OCI-LY1 (cell line): ENCODE measurements at regions not wholly inside any gene's neighbourhood (a gene's known extent, or its start where the extent isn't known, plus 50 kb on each side); places are given as distances from the start of the nearest gene placed in this dataset.

Source experiments
- CTCF ChIP-seq: fragments of 200-600 bp; sonication (generic), shearing (Covaris generic); IDR thresholded peaks from 2 replicates; pipeline ENCODE4 v1.5.1; 2017; ENCODE audit warnings: mild to moderate bottlenecking, antibody characterized with exemption, low read length, moderate library complexity, mixed read lengths
- EZH2 ChIP-seq: fragments of 200-600 bp; sonication (generic), shearing (Covaris generic); IDR thresholded peaks from 2 replicates; pipeline ENCODE4 v1.8.0; 2017; ENCODE audit warnings: borderline replicate concordance, mixed run types, mild to moderate bottlenecking, antibody characterized with exemption, low read length, moderate library complexity, mixed read lengths

DNA sequence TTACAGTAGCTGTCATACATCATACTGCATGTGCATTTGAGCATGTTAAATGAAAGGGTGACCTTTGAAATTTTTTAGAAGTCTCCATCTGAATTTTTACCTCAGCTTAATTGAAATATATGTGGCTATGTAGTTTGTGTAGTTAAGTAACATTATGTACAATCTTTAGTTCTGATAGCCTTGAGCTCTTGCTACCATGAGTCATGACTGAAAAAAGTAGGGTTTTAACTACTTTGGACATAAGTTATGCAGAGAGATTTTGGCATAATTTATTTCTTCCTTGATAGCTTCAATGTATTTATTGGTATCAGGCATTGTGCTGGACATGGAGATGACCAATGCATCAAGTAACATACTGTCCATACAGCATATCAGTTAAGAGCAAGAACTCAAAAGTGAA lies 376.5 kb upstream of the ZNF717 start:
- TF ChIP-seq CTCF (no peak), EZH2 (no peak)
